ENCODE measurements at regions not wholly inside any gene's neighbourhood (a gene's known extent, or its start where the extent isn't known, plus 50 kb on each side); places are given as distances from the start of the nearest gene placed in this dataset.
"Not testable (repeated sequence)": the region's sequence is repeated elsewhere in the genome, so short reads cannot be mapped to it uniquely, and the experiment has no call there.

DNA sequence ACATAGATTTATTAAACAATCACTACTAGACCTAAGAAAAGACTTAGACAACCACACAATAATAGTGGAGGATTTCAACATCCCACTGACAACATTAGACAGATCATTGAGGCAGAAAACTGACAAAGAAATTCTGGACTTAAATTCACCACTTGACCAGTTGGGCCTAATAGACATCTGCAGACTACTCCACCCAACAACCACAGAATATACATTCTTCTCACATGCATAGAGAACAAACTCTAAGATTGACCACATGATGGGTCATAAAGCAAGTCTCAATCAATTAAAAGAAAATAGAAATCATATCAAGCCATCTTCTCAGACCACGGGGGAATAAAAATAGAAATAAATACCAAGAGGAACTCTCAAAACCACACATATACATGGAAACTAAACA is 136.7 kb upstream of the ARG1 start:
- Histone ChIP-seq H3K27ac (ENCODE audit: low read depth in 2 of 2, low read length in 2 of 2) (no peak overlapping the region), H3K9me3 (ENCODE audit: control insufficient read depth in 2 of 3, insufficient read depth in 1 of 3, low read length in 3 of 3) (peaks cover 0 to 4% (median 2%) of the 10 kb centered on the region in 3 donors), H3K27me3 (ENCODE audit: control insufficient read depth, insufficient read depth, low read length) (no peaks in the 10 kb centered on the region), H3K36me3 (ENCODE audit: control insufficient read depth in 2 of 3, insufficient read depth in 3 of 3, low read length in 3 of 3) (no peaks in the 10 kb centered on the region), H3K4me1 (ENCODE audit: control insufficient read depth in 2 of 3, insufficient read depth in 2 of 3, low read depth in 1 of 3, low read length in 3 of 3) (no peaks in the 10 kb centered on the region), H3K9ac (ENCODE audit: low read length in 3 of 3) (no peak overlapping the region), H3K4me3 (ENCODE audit: low read length in 3 of 3) (no peak overlapping the region)
- FAIRE-seq: no peak
- intact Hi-C loops (cut with DNase I): no loop called here
- DNase-seq: no peak
- TF ChIP-seq, protein P1, sequence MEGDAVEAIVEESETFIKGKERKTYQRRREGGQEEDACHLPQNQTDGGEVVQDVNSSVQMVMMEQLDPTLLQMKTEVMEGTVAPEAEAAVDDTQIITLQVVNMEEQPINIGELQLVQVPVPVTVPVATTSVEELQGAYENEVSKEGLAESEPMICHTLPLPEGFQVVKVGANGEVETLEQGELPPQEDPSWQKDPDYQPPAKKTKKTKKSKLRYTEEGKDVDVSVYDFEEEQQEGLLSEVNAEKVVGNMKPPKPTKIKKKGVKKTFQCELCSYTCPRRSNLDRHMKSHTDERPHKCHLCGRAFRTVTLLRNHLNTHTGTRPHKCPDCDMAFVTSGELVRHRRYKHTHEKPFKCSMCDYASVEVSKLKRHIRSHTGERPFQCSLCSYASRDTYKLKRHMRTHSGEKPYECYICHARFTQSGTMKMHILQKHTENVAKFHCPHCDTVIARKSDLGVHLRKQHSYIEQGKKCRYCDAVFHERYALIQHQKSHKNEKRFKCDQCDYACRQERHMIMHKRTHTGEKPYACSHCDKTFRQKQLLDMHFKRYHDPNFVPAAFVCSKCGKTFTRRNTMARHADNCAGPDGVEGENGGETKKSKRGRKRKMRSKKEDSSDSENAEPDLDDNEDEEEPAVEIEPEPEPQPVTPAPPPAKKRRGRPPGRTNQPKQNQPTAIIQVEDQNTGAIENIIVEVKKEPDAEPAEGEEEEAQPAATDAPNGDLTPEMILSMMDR (IDR thresholded peaks at IDR 0.05; ENCODE audit: borderline replicate concordance, extremely low read depth, insufficient read depth): no peak

- TF ChIP-seq, protein P1 (IDR thresholded peaks at IDR 0.05; ENCODE audit: borderline replicate concordance, extremely low read depth, insufficient read depth): no peak
- Histone ChIP-seq H3K36me3 (ENCODE audit: control insufficient read depth in 2 of 3, insufficient read depth in 3 of 3, low read length in 3 of 3) (no peaks in the 10 kb centered on the region), H3K4me1 (ENCODE audit: control insufficient read depth in 2 of 3, insufficient read depth in 2 of 3, low read depth in 1 of 3, low read length in 3 of 3) (no peaks in the 10 kb centered on the region), H3K4me3 (ENCODE audit: low read length in 3 of 3) (no peak overlapping the region), H3K27ac (ENCODE audit: low read depth in 2 of 2, low read length in 2 of 2) (no peak overlapping the region), H3K9ac (ENCODE audit: low read length in 3 of 3) (no peak overlapping the region), H3K9me3 (ENCODE audit: control insufficient read depth in 2 of 3, insufficient read depth in 1 of 3, low read length in 3 of 3) (no peaks in the 10 kb centered on the region), H3K27me3 (ENCODE audit: control insufficient read depth, insufficient read depth, low read length) (no peaks in the 10 kb centered on the region)
- no peak for DNase-seq
- no peak for FAIRE-seq
- intact Hi-C loops (cut with DNase I): no loop called here
Measured at GRCh38 chr6:131443014-131443413, 130.0 kb upstream of the ARG1 start.

GRCh38 chr6:131443514-131443913 is 129.5 kb upstream of the ARG1 start:
- FAIRE-seq (no peak), DNase-seq (no peak)
- no peaks in the 10 kb centered on the region for H3K36me3 ChIP-seq (ENCODE audit: control insufficient read depth in 2 of 3, insufficient read depth in 3 of 3, low read length in 3 of 3)
- H3K27ac ChIP-seq (ENCODE audit: low read depth in 2 of 2, low read length in 2 of 2): no peak overlapping the region
- H3K9me3 ChIP-seq (ENCODE audit: control insufficient read depth in 2 of 3, insufficient read depth in 1 of 3, low read length in 3 of 3): no peaks in the 10 kb centered on the region
- H3K4me3 ChIP-seq (ENCODE audit: low read length in 3 of 3): no peak overlapping the region
- no peak overlapping the region for H3K9ac ChIP-seq (ENCODE audit: low read length in 3 of 3)
- intact Hi-C loops (cut with DNase I): no loop called here
- no peaks in the 10 kb centered on the region for H3K27me3 ChIP-seq (ENCODE audit: control insufficient read depth, insufficient read depth, low read length)
- TF ChIP-seq, protein P1 (IDR thresholded peaks at IDR 0.05; ENCODE audit: borderline replicate concordance, extremely low read depth, insufficient read depth): no peak
- no peaks in the 10 kb centered on the region for H3K4me1 ChIP-seq (ENCODE audit: control insufficient read depth in 2 of 3, insufficient read depth in 2 of 3, low read depth in 1 of 3, low read length in 3 of 3)

GRCh38 chr6:131445356-131445755 is 127.7 kb upstream of the ARG1 start:
- FAIRE-seq; H3K4me1 ChIP-seq (ENCODE audit: control insufficient read depth in 2 of 3, insufficient read depth in 2 of 3, low read depth in 1 of 3, low read length in 3 of 3); H3K36me3 ChIP-seq (ENCODE audit: control insufficient read depth in 2 of 3, insufficient read depth in 3 of 3, low read length in 3 of 3); H3K27ac ChIP-seq (ENCODE audit: low read depth in 2 of 2, low read length in 2 of 2); H3K9me3 ChIP-seq (ENCODE audit: control insufficient read depth in 2 of 3, insufficient read depth in 1 of 3, low read length in 3 of 3); intact Hi-C loops (cut with DNase I); H3K4me3 ChIP-seq (ENCODE audit: low read length in 3 of 3); DNase-seq; H3K27me3 ChIP-seq (ENCODE audit: control insufficient read depth, insufficient read depth, low read length); H3K9ac ChIP-seq (ENCODE audit: low read length in 3 of 3): not testable (repeated sequence)
